ENCODE measurements at regions not wholly inside any gene's neighbourhood (a gene's known extent, or its start where the extent isn't known, plus 50 kb on each side); places are given as distances from the start of the nearest gene placed in this dataset.

DNA sequence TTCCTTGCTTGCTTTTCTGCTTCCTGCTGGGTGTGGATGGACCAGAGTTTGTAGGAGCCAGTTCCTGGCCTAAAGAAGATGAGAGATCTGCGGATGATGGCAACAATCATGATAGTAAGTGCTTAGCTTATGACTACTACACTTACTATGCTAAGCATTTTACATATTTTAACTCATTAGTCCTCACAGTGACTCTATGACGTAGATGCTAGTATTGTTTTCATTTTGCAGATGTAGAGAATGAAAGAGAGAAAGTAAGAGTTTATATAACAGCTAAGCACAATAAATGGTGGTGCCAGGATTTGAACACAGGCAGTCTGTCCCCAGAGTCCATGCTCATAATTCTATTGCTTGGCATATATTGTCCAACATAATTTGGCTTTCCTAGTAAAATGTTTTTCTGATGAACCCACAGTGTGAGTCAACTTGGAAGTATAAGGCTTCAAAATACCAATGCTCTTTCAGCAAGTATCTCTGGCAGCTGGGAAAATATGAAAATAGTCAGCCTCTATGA is 363.2 kb upstream of the DDHD1 start:
- DNase-seq (ENCODE audit: low spot score) = no peak

DNA sequence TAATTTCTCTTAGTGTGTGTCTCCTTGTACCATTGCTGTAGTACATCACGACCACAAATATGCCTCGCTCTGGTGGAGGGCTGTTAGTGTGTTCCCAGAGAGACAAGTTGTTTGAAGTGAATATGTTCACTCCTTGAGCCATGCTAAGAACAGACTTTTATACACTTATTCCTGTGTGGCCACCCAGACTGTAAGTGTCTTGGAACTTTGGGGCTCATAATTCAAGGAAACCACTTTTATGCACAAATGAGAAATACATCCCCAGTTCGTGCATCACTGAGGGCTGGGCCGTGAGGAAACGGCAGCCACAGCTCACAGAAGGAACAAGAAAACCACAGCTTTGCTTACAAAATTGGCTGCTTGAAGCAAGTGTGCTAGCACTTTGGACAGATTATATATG is 362.2 kb upstream of the DDHD1 start:
- DNase-seq (ENCODE audit: low spot score) = no peak

GRCh38 chr14:53514197-53514596 is 361.1 kb upstream of the DDHD1 start:
- no peak for DNase-seq (ENCODE audit: low spot score)

DNA sequence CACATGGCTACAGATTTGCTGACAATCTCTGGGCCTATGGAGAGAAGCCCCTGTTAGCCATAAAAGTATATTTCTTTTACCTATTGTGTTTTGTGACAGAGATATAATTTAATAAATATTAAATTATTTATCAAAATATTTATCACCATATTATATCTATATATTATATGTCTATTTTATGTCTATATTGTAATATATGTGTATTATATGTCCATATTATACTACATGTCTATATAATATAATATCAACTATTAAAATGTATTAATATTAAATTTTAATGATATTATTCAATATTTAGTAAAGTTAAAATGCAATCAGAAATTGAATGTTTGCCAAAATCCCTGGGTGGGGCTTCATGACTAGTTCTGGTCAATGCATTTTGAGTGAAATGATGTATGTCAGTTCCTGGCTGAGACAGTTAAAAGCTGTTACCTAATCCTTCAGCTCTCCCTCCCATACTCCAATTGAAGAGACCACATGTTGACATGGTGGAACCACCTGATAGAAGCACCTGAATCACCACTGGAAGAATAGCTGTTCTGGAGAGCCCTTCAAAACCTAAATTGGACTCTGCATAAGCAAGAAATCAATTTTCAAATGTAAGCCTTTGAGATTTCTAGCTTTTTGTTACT is 357.3 kb upstream of the DDHD1 start:
- no peak for DNase-seq (ENCODE audit: low spot score)

DNA sequence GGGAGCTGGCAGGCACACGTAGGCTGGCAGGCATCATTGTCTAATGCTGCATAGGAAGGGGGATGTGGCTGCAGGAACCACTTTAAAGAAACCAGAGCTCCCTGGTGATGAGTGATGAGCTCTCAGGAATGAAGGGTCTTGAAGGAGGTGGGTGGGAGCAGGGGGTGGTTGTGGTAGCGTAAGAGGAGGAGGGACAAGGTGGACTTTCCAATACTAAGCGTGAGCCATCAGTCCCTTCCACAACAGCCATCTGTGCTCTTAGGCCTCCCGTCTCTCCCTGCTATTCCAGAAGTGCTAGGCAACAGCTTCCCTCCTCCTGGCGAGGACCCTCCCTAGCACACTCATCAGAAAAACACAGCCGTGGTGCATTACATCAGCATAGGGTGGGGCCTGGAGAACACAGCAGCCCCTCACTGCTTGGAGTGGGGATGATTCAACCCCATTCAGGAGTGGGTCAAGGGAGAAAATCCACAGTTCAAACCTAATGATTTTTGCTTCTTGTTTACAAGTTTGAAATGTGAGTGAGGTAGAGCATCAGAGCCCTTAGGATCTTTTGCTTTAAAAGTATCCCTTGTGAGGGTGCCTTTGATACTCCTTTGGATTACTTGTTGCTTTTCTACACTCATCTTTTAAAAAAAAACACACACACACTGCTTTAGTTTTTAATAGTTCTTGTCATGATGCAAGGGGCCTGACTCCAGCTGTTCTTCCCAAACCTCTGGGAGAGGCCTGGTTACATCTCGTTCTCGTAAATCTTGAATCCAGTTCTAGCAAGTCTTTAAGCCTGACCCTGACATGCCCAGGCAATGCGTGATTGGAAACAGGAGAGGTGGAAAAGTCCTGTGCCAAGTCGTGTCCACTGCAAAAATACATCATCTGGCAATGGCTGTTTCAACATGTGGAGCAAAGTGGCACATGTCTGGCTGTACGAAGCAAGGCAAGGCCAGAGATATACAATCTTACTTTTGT is 356.4 kb upstream of the DDHD1 start:
- DNase-seq (ENCODE audit: low spot score) = peak; percentile 33

- no peak for DNase-seq (ENCODE audit: low spot score)
Measured at GRCh38 chr14:53501361-53502211, 348.5 kb upstream of the DDHD1 start.

DNA sequence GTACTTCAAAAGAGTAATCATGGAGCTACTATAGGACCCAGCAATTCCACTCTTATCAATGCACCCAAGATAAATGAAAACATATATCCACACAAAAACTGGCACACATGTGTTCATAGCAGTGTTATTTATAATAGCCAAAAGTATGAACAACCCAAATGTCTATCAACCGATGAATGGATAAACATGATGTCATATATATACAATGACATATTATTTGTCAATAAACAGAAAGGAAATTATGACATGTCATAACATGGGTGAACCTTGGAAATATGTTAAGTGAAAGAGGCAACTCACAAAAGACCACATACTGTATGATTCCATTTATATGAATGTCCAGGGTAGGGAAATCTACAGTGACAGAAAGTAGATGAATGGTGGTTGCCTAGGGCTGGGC is 347.1 kb upstream of the DDHD1 start:
- DNase-seq (ENCODE audit: low spot score) = no peak

DNA sequence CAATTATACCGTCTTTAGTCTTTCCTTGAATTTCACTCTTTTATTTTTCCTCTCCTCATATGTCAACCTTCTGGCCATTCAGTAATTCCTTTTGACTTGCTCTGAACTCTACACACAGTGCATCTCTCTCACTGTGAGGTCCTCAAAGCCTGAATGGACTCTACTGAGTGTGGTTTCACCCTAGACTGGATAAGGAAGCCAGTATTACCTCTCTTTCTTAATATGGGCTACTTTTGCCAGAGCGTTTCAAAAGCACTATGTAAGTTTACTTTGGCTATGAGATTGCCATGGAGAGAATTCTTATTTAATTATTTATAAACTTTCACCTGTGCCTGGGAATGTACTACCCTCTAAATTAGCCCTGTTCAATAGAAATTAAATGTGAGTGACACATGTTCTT is 343.5 kb upstream of the DDHD1 start:
- DNase-seq (ENCODE audit: low spot score) = no peak

- DNase-seq (ENCODE audit: low spot score) = no peak
Measured at GRCh38 chr14:53495846-53496343, 342.8 kb upstream of the DDHD1 start.

DNA sequence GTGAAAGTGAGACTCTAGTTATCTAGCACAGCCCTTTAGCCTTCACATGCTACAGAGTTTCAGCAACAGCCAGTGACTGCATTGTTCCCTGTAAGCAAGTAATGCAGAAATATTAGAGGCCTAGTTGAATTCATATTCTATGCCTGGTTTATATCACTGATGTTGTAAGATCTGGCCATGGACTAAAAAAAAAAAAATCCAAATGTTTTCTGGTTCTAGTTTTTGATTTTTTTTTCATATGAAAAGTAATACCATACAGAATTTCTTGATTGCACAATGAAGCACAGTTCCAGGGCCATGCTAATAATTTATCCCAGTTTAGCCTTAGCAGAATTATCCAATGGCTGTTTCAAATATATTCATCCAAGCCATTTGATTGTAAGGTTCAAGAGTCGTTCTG is 341.5 kb upstream of the DDHD1 start:
- no peak for DNase-seq (ENCODE audit: low spot score)

- DNase-seq (ENCODE audit: low spot score) = no peak
Measured at GRCh38 chr14:53493860-53494259, 340.7 kb upstream of the DDHD1 start.

DNA sequence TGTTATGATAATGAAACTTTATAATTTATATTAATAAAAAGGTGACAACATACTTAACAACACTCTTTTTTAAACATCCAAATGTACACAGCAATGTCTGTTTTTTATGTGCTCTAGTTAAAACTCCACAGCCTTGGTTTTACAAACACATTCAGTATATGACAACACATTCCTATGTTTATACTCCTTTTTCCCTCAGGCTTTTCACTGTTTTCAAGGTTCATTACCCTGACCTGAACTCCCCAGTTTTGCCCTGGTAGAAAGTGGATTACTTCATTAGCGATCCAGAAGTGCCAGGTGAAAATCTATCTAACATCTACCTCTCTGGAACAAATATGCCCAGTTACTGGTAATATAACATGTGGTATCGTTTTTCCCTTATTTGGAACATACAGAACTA is 340.2 kb upstream of the DDHD1 start:
- DNase-seq (ENCODE audit: low spot score) = no peak

GRCh38 chr14:53491884-53492277 is 338.8 kb upstream of the DDHD1 start:
- DNase-seq (ENCODE audit: low spot score) = no peak

DNA sequence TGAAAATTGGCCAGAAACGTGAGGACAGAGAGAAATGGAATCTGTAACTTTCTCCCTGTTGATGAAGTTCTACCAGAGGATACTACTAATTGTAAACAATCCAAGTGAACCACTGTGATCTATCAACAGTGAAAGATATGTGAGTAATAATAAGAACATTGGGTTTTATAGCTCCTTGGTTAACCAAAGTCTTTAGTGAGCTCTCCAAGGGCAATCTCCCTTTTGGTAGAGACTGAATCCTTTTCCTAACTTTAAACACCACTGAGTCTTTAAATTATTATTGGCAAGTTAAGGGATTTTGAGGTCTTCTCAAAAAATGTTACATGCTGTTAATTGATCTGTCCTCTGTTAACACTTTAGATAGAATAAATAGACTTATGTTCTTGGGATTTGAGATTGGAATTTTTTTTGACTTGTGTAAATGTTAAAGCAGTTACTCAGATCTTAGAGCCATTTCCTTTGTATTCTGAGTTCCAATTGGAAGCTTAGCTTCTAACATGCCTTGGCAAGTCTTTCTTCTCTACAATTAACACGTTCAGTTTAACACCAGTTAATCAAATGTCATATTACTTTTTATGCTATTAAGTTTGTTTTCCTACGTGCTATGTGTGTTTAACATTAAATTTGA is 338.2 kb upstream of the DDHD1 start:
- no peak for DNase-seq (ENCODE audit: low spot score)

- DNase-seq (ENCODE audit: low spot score) = no peak
Measured at GRCh38 chr14:53478174-53478573, 325.1 kb upstream of the DDHD1 start.

DNA sequence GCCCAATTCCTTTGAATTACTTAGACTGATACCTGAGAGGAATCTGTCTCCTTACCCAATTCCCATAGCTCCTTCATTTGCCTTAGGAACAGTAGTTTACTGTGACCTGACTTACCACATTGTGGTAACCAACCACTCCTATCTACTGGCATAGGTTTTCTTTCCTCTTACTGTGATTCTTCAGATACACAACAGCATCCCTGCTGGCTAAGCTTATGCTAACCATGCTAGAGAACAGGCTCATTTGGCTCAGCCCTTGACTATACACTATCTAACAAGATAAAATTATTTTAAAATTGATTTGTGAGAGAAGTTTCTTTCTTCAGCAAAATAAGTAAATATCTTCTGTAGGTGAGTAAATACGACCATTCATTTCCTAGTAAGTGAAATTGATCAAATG is 320.4 kb upstream of the DDHD1 start:
- DNase-seq (ENCODE audit: low spot score) = no peak

DNA sequence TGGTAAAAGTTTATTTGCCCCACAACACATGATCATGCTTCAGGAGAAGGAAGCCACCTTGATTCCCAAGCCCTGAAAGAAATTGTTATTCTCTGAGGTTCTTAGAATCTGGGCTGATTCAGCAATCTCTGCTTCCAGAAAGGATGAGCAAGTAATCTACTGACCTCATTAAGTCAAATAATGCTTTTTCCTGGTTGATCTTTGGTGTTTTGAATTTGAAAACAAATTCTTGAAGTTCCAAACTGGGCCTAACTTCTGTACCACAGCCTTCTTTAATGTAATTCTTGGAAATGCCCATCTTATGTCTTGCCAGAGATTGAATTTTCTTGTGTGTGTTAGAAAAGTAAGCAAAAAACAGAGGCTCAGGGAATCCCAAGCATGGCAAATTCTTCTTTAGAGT is 319.2 kb upstream of the DDHD1 start:
- no peak for DNase-seq (ENCODE audit: low spot score)

DNA sequence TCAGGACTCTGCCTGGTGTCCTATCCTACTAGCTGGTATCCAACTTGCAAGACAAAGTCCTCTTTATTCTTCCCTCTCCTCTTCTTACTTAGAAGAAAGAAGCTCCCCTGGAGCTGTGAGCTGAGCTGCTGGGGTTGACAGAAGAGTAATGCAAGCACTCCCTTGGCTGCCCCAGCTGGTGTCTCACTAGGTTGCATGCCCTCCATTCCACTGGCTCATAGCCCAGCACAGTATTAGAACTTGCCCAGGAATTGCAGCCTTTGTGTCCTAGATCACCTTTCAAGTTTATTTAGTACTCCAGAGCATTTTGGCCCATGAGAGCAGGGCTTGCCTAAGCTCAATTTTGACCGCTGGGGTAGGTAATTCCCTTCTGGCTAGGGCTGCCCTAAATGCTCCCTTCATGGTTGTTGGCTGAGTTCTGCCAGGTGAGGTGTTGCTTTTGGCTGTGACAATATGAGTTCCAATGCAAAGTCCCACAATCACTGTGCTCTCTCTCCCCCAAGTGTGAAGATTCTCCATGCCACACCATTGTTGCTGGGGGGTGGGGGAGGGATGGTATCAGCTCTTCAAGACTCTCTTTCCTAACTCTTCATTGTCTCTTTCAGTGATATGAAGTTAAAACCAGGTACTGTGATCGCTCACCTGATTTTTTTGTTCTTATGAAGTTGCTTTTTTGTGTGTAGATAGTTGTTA is 317.4 kb upstream of the DDHD1 start:
- peak; percentile 32 for DNase-seq (ENCODE audit: low spot score)

- DNase-seq (ENCODE audit: low spot score) = no peak
Measured at GRCh38 chr14:53468876-53469275, 315.8 kb upstream of the DDHD1 start.

GRCh38 chr14:53464376-53464775 is 311.3 kb upstream of the DDHD1 start:
- no peak for DNase-seq (ENCODE audit: low spot score)

Measured in mucosa of gallbladder (tissue), 1 donor.